ENCODE measurements at regions not wholly inside any gene's neighbourhood (a gene's known extent, or its start where the extent isn't known, plus 50 kb on each side); places are given as distances from the start of the nearest gene placed in this dataset.
A peak's percentile ranks its signal among the peaks of the same experiment; 100 is the strongest.

GRCh38 chr14:101224356-101225156 is 321.0 kb upstream of the RTL1 start:
- peak; percentile 52 for TF ChIP-seq GATA2 (IDR thresholded peaks at IDR 0.05; ENCODE audit: low read depth, low read length)
- no peak for TF ChIP-seq GATA3 (IDR thresholded peaks at IDR 0.05; ENCODE audit: low read depth, low read length)
